ENCODE measurements at regions not wholly inside any gene's neighbourhood (a gene's known extent, or its start where the extent isn't known, plus 50 kb on each side); places are given as distances from the start of the nearest gene placed in this dataset.

DNA sequence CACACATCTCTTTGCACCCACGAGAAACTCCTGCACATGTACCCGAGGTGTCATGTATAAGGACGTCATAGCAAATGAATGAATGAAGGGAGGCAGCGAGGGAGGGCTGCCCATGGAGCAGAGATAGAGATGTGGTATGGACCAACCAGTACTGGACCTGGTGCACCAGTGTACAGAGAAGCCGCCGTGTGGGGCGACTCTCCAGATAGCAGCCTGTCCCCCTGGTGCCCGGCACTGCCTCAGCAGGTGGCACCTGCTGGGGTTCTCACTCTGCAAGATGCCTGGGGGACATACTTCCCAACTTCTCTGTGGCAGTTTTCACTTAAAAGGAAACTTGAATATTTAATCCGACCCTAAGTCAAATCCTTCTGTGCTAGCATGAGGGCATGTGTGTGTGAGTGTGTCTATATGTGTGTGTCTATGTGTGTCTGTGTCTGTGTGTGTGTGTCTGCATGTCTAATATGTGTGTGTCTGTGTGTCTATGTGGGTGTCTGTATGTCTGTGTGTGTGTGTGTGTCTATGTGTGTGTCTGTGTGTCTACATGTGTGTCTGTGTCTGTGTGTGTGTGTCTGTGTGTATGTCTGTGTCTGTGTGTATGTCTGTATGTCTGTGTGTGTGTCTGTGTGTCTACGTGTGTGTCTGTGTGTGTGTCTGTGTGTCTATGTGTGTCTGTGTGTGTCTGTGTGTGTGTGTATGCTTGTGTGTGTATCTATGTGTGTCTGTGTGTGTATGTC is 132.0 kb downstream of the RNASET2 start:
- DNase-seq (ENCODE audit: low read depth), result no peak
- no peak overlapping the region for H3K4me3 ChIP-seq (ENCODE audit: low read depth, low read length)
- TF ChIP-seq CTCF (IDR thresholded peaks at IDR 0.05; ENCODE audit: low read depth, low read length, missing control alignments), result no peak

GRCh38 chr6:166822609-166823008 is 133.7 kb downstream of the RNASET2 start:
- no peak overlapping the region for H3K4me3 ChIP-seq (ENCODE audit: low read depth, low read length)
- DNase-seq (ENCODE audit: low read depth), result no peak
- no peak for TF ChIP-seq CTCF (IDR thresholded peaks at IDR 0.05; ENCODE audit: low read depth, low read length, missing control alignments)

GRCh38 chr6:166820483-166820882 is 135.9 kb downstream of the RNASET2 start:
- no peak overlapping the region for H3K4me3 ChIP-seq (ENCODE audit: low read depth, low read length)
- TF ChIP-seq CTCF (IDR thresholded peaks at IDR 0.05; ENCODE audit: low read depth, low read length, missing control alignments), result no peak

GRCh38 chr6:166820070-166820469 is 136.3 kb downstream of the RNASET2 start:
- TF ChIP-seq CTCF (IDR thresholded peaks at IDR 0.05; ENCODE audit: low read depth, low read length, missing control alignments), result no peak
- no peak overlapping the region for H3K4me3 ChIP-seq (ENCODE audit: low read depth, low read length)
- DNase-seq (ENCODE audit: low read depth), result no peak

More at GRCh38 chr6:166820483-166820882, 135.9 kb downstream of the RNASET2 start:
- no peak for DNase-seq (ENCODE audit: low read depth)

DNA sequence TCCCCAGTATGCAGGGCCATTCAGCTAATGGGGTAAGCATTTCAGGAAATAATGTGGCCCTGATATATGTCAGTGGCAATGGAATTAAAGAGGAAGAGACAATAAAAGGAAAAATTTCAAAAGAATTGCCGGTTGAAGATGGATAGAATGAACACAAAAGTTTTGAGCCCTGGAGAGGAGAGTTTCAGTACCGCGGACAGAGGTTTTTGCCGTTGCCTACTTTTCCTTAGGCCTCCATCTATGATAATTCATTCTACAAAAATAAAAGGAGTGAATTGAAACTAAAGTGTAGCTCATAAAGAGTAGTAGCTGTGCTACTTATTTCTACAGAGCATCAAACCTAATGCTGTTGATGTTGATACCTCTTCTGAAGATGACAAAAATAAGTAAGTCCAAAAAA is 140.7 kb downstream of the RNASET2 start:
- no peak for DNase-seq (ENCODE audit: low read depth)
- no peak overlapping the region for H3K4me3 ChIP-seq (ENCODE audit: low read depth, low read length)
- TF ChIP-seq CTCF (IDR thresholded peaks at IDR 0.05; ENCODE audit: low read depth, low read length, missing control alignments), result no peak

DNA sequence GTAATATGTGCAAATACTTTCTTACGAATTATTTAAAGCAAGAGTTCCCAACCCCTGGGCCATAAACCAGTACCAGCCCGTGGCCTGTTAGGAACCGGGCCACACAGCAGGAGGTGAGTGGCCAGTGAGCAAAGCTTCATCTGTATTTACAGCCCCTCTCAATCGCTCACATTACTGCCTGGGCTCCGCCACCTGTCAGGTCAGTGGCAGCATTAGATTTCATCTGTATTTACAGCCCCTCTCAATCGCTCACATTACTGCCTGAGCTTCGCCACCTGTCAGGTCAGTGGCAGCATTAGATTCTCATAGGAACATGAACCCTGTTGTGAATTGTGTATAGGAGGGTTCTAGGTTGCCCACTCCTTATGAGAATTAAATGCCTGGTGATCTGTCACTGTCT is 142.0 kb downstream of the RNASET2 start:
- H3K4me3 ChIP-seq (ENCODE audit: low read depth, low read length), result no peak overlapping the region
- no peak for TF ChIP-seq CTCF (IDR thresholded peaks at IDR 0.05; ENCODE audit: low read depth, low read length, missing control alignments)
- DNase-seq (ENCODE audit: low read depth), result no peak

DNA sequence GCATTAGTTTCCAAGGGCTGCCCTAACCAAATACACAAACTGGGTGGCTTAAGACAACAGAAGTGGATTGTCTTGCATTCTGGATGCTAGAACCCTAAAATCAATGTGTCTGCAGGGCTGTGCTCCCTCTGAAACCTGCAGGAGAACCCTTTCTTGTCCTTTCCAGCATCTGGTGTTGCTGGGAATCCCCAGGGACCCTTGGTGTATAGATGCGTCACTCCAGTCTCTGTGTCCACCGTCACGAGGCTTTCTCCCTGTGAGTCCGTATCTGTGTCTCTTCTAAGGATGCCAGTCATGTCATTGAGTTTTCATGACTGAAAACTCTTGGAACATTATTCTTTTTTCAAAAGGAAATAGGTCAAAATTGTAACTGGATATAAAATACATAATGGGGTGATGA is 142.9 kb downstream of the RNASET2 start:
- no peak for TF ChIP-seq CTCF (IDR thresholded peaks at IDR 0.05; ENCODE audit: low read depth, low read length, missing control alignments)
- DNase-seq (ENCODE audit: low read depth), result no peak
- no peak overlapping the region for H3K4me3 ChIP-seq (ENCODE audit: low read depth, low read length)
